SK-N-DZ (cell line): ENCODE measurements at regions not wholly inside any gene's neighbourhood (a gene's known extent, or its start where the extent isn't known, plus 50 kb on each side); places are given as distances from the start of the nearest gene placed in this dataset.
"Not testable (repeated sequence)": the region's sequence is repeated elsewhere in the genome, so short reads cannot be mapped to it uniquely, and the experiment has no call there.

ENCODE experiments used
- DNase-seq: peaks from one replicate; pipeline ENCODE4 v3.0.0-alpha.2; 2015; ENCODE audit warnings: low spot score

GRCh38 chr5:164966611-164967010, 1461.2 kb downstream of the MAT2B start:
- no peak for DNase-seq

DNA sequence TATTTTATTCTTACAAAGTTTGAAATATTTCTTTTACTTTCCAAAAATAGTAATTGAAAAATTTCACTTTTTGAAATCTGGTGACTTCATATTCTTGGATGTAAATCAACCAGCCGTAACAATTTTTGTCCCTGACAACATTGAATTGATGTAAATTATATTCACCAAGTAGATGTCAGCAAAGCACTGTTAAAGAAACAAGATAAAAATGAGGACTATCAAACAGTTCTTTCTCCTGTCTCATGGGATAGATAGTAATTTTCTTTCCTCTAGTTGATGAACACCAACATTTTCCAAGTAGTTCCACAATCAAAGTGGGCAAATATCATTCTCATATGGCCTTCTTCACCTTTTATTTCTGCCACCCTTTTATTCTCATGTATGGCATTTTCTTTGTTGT, 1461.9 kb downstream of the MAT2B start:
- no peak for DNase-seq

- no peak for DNase-seq
Measured at GRCh38 chr5:164972973-164973372, 1467.6 kb downstream of the MAT2B start.

DNA sequence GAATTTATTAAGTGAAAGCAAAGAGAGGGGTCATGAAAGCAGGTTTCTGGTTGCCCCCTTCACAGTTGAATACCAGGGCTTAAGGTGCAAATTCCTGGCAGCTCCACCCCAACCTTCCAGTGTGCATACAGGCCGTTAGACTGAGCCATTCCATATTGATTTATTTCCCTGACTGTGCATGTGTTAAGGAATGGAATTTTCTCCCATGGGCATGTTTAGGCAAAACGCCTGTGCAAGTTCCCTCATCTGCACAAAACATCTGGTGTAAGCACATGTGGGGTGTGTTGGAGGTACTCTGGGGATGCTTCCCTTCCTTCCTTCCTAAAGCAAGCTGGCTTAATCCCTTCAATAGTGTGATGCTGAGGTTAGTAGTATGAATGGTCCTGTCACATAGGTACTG, 1470.6 kb downstream of the MAT2B start:
- no peak for DNase-seq

DNA sequence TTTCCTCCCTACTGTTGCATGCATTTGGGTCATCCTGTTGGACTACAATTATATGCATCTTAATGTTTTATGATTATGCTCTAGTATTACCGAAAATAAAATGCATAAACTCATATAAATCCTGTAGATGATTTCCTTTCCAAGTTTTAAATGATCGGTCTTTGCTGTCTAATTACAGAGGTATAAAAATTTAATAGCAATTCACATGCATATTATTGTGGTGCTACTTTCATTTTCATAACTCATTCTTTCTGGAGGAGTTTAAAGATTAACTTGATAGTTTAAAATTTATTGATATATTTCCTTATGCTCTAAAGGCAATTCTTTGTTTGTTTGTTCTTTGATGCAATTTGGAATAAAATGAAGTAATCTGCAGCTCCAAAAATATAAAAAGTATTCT, 1475.1 kb downstream of the MAT2B start:
- DNase-seq, result no peak

- DNase-seq, result no peak
Measured at GRCh38 chr5:164998142-164998541, 1492.7 kb downstream of the MAT2B start.

DNA sequence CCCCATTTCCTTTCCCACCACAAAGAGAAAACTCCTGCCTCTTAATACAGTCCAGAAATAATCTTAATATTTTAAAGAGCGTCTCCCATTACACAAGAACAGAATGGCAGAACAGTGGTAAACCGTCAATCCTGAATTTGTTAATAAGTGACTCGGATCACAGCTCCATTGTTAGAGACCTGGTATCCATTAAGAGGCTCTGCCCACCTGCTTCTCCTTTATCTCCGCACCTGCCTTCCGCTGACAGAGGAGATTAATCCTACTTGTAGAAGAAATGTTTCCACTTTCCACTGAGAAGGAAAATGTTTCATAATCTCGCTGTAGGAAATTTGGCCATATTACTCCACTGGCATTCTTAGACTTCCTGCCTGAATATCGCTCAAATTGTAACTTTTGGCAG, 1493.2 kb downstream of the MAT2B start:
- peak; percentile 31 for DNase-seq

- peak; percentile 80 for DNase-seq
Measured at GRCh38 chr5:165000479-165001190, 1495.2 kb downstream of the MAT2B start.

- DNase-seq, result no peak
Measured at GRCh38 chr5:165003283-165003682, 1497.9 kb downstream of the MAT2B start.

DNA sequence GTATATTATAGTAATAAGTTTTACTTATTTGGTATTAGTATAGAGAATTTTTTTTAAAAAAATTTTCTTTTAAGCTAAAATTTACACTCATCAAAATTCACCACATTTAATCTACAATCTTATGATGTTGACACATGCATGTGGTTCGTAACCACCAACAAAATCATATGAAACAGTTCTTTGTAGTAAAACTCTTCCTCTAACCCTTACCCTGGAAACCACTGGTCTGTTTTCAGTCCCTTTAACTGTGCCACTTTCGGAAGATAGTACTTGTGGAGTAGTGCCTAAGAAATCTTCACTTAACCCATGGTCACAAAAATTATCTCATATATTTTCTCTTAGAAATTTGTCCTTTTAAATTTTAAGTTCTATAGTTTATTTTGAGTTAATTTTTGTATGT, 1498.8 kb downstream of the MAT2B start:
- DNase-seq, result no peak

GRCh38 chr5:165014439-165014838, 1509.0 kb downstream of the MAT2B start:
- no peak for DNase-seq

GRCh38 chr5:165015126-165015525, 1509.7 kb downstream of the MAT2B start:
- DNase-seq, result no peak

DNA sequence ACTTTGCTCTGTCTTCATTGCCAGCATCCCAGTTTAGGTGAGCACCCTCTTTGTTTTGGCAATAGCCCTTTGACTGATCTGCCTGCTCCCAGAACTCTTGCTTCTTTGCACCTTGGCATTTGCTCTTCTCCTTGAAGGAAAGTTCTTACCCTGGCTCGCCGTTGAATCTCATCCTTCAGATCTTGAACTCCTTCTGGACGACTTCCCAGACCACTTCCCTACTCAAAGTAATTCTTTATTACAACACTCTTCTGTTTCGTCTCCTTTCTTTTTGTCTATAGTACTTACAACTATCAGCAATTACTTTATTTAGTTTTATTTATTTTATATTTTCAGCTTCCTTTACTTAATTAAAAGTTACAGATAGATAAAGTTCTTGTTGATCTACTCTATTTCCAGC, 1510.1 kb downstream of the MAT2B start:
- DNase-seq, result no peak

DNA sequence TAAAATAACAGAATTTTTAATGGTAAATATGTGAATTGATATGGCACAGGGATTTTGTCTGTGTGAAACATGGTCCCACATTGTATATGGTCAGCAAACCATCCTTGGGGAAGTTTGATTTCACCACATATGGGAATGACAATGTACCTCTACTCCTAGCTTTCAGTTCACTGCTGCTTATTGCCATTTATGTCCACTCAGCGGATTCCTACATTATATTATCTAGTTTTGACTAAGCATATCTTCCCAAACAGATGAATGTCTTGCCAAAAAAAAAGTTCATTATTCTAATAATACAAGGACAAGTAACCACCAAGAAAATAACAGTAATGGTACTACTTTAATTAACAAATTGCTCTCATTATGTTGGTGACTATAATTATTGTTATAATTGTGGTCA, 1521.6 kb downstream of the MAT2B start:
- no peak for DNase-seq

DNA sequence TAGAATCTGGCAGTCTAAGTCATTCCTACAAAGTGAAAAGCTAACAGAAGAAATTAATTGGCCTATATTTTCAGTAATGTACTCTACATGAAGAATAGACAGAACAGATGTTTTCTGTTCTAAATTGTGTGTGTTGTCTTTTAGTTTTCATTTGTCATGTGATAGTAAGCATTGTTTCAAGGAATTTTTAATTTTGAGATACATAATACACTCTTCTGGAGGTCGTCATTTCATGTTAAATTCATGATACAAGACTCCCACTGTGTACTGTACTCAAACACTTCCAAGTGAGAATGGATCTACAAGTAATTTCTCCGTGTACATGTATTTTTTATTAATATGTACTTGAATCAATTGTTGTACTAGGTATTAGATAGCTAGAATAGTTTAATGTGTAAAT, 1522.9 kb downstream of the MAT2B start:
- no peak for DNase-seq

- peak; percentile 42 for DNase-seq
Measured at GRCh38 chr5:165029099-165029870, 1523.9 kb downstream of the MAT2B start.

GRCh38 chr5:165030971-165031370, 1525.6 kb downstream of the MAT2B start:
- peak; percentile 78 for DNase-seq

- DNase-seq, result peak; percentile 60
Measured at GRCh38 chr5:165031371-165031770, 1526.0 kb downstream of the MAT2B start.

DNA sequence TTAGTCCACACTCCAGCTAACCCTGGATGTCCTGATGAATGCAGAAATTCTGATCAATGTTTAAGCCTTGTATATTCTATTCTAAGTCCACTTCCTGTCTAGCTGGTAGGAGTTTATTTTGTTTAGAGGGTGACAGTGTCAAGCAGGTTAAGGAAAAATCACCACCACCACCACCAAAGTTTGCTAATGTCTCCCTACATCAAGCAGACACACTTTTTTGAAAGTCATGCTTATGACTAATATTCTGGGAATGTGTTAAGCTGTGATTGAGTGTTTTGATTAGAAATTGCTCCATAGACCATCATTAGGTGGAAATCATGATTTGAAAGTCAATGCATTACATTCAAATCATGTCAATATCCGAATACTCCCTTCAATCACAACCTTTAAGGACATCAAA, 1530.1 kb downstream of the MAT2B start:
- DNase-seq, result no peak

DNA sequence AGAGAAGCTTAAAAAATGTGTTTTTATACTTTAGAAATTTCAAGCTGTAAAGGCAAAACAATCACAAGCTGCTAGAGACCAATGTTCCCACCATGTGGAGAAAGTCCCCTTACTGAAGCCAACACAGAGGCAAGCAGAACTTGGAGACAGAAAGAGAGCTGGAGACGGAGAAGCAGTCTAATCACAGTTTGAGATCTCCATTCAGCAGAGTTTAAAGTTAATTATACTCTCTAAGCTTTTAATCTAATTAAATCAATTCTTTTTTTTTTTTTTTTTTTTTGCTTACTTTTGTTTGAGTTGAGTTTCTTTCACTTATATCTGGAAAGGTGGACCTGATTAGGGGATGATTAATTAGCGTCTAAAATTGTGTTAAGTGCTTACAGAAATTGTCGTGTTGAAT, 1534.3 kb downstream of the MAT2B start:
- DNase-seq, result peak; percentile 82

GRCh38 chr5:165045941-165046340, 1540.5 kb downstream of the MAT2B start:
- DNase-seq, result not testable (repeated sequence)

DNA sequence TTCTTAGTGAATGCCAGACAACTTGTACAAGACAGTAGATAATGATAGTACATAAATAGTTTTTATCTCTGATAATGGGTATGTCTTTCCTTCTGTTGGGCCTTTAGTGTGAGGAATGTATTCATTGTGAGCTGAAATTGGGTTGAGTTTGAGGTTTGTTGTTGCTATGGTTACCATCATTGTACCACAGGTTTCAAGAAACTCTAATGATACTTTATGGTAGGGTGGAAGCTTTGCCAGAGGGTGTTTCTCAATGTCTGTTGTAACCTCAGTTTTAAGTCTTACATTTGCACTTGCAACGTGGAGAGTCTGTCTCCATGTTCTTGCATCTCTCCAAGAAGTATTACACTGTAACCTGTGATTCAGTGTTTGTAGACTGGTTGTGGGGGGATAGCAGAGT, 1550.1 kb downstream of the MAT2B start:
- DNase-seq, result no peak

- no peak for DNase-seq
Measured at GRCh38 chr5:165057145-165057544, 1551.7 kb downstream of the MAT2B start.
